ENCODE measurements at regions not wholly inside any gene's neighbourhood (a gene's known extent, or its start where the extent isn't known, plus 50 kb on each side); places are given as distances from the start of the nearest gene placed in this dataset.

GRCh38 chr9:87812375-87813118 is 70.1 kb upstream of the SPATA31E1 start (continued):
- TF ChIP-seq MGA (IDR thresholded peaks at IDR 0.05) (peak; percentile 24; the same call in 1 of the 2 replicates), ARNT (IDR thresholded peaks at IDR 0.05) (peak in 1 of 2 experiments; percentile 99; a peak in 2 of 4 replicates), RAD21 (CRISPR knock-in tag; conservative IDR thresholded peaks at IDR 0.05 in 1 of 2, IDR thresholded peaks at IDR 0.05 in 1 of 2) (peak; percentile 83 to 89), PHTF2 (CRISPR knock-in tag; IDR thresholded peaks at IDR 0.05) (no peak), JUND (IDR thresholded peaks at IDR 0.05; ENCODE audit: borderline replicate concordance, low read depth, low read length) (no peak; the same call in 1 of the 2 replicates), JUND (tag; IDR thresholded peaks at IDR 0.05; ENCODE audit: borderline replicate concordance, low read depth, low read length) (peak; percentile 30; the same call in 1 of the 3 replicates), ZSCAN32 (CRISPR knock-in tag; IDR thresholded peaks at IDR 0.05) (no peak), SMARCA4 (IDR thresholded peaks at IDR 0.05) (0 out of 2 replicates have a peak, but pooled peaks have one; percentile 37), ARID3B (CRISPR knock-in tag; IDR thresholded peaks at IDR 0.05; ENCODE audit: borderline replicate concordance) (no peak), CTBP1 (IDR thresholded peaks at IDR 0.05; ENCODE audit: borderline replicate concordance) (no peak; the same call in 1 of the 2 replicates), DACH1 (IDR thresholded peaks at IDR 0.05; ENCODE audit: partially characterized antibody) (no peak), PCBP1 (IDR thresholded peaks at IDR 0.05; ENCODE audit: low read depth, low read length, poor library complexity, severe bottlenecking) (no peak), CC2D1A (IDR thresholded peaks at IDR 0.05) (0 out of 2 replicates have a peak, but pooled peaks have one; percentile 48)
